ENCODE measurements at regions not wholly inside any gene's neighbourhood (a gene's known extent, or its start where the extent isn't known, plus 50 kb on each side); places are given as distances from the start of the nearest gene placed in this dataset.

- no peak for DNase-seq
These were observed 256.7 kb upstream of the HES1 start for GRCh38 chr3:193879099-193879863.

- DNase-seq: no peak
These were observed 256.1 kb upstream of the HES1 start for GRCh38 chr3:193879864-193880242.

- no peak for DNase-seq
These were observed 253.9 kb upstream of the HES1 start for GRCh38 chr3:193882091-193882490.

GRCh38 chr3:193883551-193883950 lies 252.4 kb upstream of the HES1 start:
- no peak for DNase-seq

GRCh38 chr3:193884027-193884426 lies 251.9 kb upstream of the HES1 start:
- DNase-seq: no peak

GRCh38 chr3:193884652-193885051 lies 251.3 kb upstream of the HES1 start:
- no peak for DNase-seq

- no peak for DNase-seq
These were observed 250.1 kb upstream of the HES1 start for GRCh38 chr3:193885832-193886231.

- DNase-seq: no peak
These were observed 245.7 kb upstream of the HES1 start for GRCh38 chr3:193890016-193890897.

- DNase-seq: no peak
These were observed 241.7 kb upstream of the HES1 start for GRCh38 chr3:193894121-193894863.

GRCh38 chr3:193895409-193895808 lies 240.5 kb upstream of the HES1 start:
- DNase-seq: no peak

- DNase-seq: no peak
These were observed 239.5 kb upstream of the HES1 start for GRCh38 chr3:193896419-193896818.

GRCh38 chr3:193897288-193897687 lies 238.7 kb upstream of the HES1 start:
- no peak for DNase-seq

GRCh38 chr3:193897731-193898180 lies 238.2 kb upstream of the HES1 start:
- DNase-seq: no peak

- no peak for DNase-seq
These were observed 236.9 kb upstream of the HES1 start for GRCh38 chr3:193899001-193899400.

GRCh38 chr3:193901007-193901406 lies 234.9 kb upstream of the HES1 start:
- DNase-seq: no peak

GRCh38 chr3:193902607-193903511 lies 233.1 kb upstream of the HES1 start:
- DNase-seq: no peak

- DNase-seq: no peak
These were observed 232.5 kb upstream of the HES1 start for GRCh38 chr3:193903512-193903817.

GRCh38 chr3:193903966-193904365 lies 232.0 kb upstream of the HES1 start:
- DNase-seq: no peak

- no peak for DNase-seq
These were observed 230.2 kb upstream of the HES1 start for GRCh38 chr3:193905541-193906396.

- no peak for DNase-seq
These were observed 229.0 kb upstream of the HES1 start for GRCh38 chr3:193906849-193907410.

- DNase-seq: no peak
These were observed 227.7 kb upstream of the HES1 start for GRCh38 chr3:193908181-193908744.
